Panc1 (cell line): ENCODE measurements at regions not wholly inside any gene's neighbourhood (a gene's known extent, or its start where the extent isn't known, plus 50 kb on each side); places are given as distances from the start of the nearest gene placed in this dataset.

Experiments used
- ATAC-seq: fragments of 200-7000 bp; cut with Tn5 transposase; 2 replicates; pipeline ENCODE4 v1.9.1; 2020; ENCODE audit warnings: mild to moderate bottlenecking, moderate library complexity
- BruUV-seq: library from RNA; stranded (reverse); fragments of 400-500 nt; replicated peaks from 2 replicates; lab custom pipeline; 2021; lab: Mats Ljungman, UMichigan
- CTCF ChIA-PET: fragments of 300-600 bp; sonication (Branson Sonifier 250); formaldehyde crosslinking; loops from one replicate; lab custom pipeline; 2022; ENCODE audit warnings: antibody characterized with exemption; lab: Charles Lee
- POLR2A ChIA-PET: fragments of 300-600 bp; sonication (Branson Sonifier 250); formaldehyde crosslinking; loops from one replicate; lab custom pipeline; 2022; ENCODE audit warnings: antibody characterized with exemption; lab: Charles Lee
- DNase-seq: peaks from one replicate; pipeline ENCODE4 v3.0.0-alpha.2; 2010; ENCODE audit warnings: low read depth, low spot score
- H3K27ac ChIP-seq: 2 replicates; pipeline ENCODE4 v1.5.1; 2011; ENCODE audit warnings: mild to moderate bottlenecking, low read length, inconsistent platforms
- H3K27me3 ChIP-seq: fragments of 200-500 bp; sonication (Bioruptor generic); 2 replicates; pipeline ENCODE4 v1.6.0; 2014; ENCODE audit warnings: low read length, inconsistent platforms; ENCODE audit not compliant: control insufficient read depth, insufficient read depth
- H3K36me3 ChIP-seq: fragments of 200-500 bp; sonication (Bioruptor generic); 2 replicates; pipeline ENCODE4 v1.5.1; 2014; ENCODE audit warnings: inconsistent platforms, mild to moderate bottlenecking, low read length, moderate library complexity; ENCODE audit not compliant: control insufficient read depth, insufficient read depth
- H3K4me1 ChIP-seq: 2 replicates; pipeline ENCODE4 v1.5.1; 2011; ENCODE audit warnings: inconsistent platforms, mild to moderate bottlenecking, low read length, moderate library complexity; ENCODE audit not compliant: control insufficient read depth, insufficient read depth
- H3K4me3 ChIP-seq, 2 experiments: 2 replicates each; pipeline ENCODE4 v1.5.1; 2011 to 2012; ENCODE audit warnings: low read depth in 2 of 2, low read length in 2 of 2, mild to moderate bottlenecking in 2 of 2, inconsistent platforms in 1 of 2, moderate library complexity in 1 of 2
- H3K9me3 ChIP-seq: fragments of 200-500 bp; sonication (Bioruptor generic); 2 replicates; pipeline ENCODE4 v1.5.1; 2014; ENCODE audit warnings: low read depth, mild to moderate bottlenecking, inconsistent platforms, low read length, moderate library complexity; ENCODE audit not compliant: control insufficient read depth, insufficient read depth
- POLR2AphosphoS5 ChIP-seq: IDR thresholded peaks from 2 replicates; pipeline ENCODE4 v1.6.1; 2012; ENCODE audit warnings: mild to moderate bottlenecking, low read depth, low read length, moderate library complexity
- SIN3A ChIP-seq: IDR thresholded peaks from 2 replicates; pipeline ENCODE4 v1.6.1; 2012; ENCODE audit warnings: low read depth, mild to moderate bottlenecking, low read length, moderate library complexity, borderline replicate concordance; ENCODE audit not compliant: insufficient read depth
- TCF7L2 ChIP-seq: IDR thresholded peaks from 2 replicates; pipeline ENCODE4 v1.6.1; 2011; ENCODE audit warnings: mild to moderate bottlenecking, low read depth, low read length, inconsistent platforms
- in situ Hi-C: cut with HindIII; loops from 2 replicates; pipeline ENCODE4 v1.10.0; 2016; ENCODE audit warnings: low sequenced_read_pairs, low pct_unique_long_range_greater_than_20kb
- intact Hi-C: fragments of 100-400 bp; cut with micrococcal nuclease; formaldehyde crosslinking; loops from one replicate; pipeline ENCODE4 v1.10.0; 2022; ENCODE audit not compliant: unreplicated experiment
- TF ChIP-seq, protein P1 (sequence below): fragments of 450-650 bp; IDR thresholded peaks from 2 replicates; pipeline ENCODE4 v1.5.1; 2017; ENCODE audit warnings: mild to moderate bottlenecking
- TF ChIP-seq, protein P2 (sequence below), 2 experiments: IDR thresholded peaks; 2 replicates each; pipeline ENCODE4 v1.6.1; 2011 to 2012; ENCODE audit warnings: low read depth in 2 of 2, control low read depth in 1 of 2, low read length in 1 of 2, mild to moderate bottlenecking in 1 of 2, moderate library complexity in 1 of 2; ENCODE audit not compliant: insufficient read depth in 1 of 2

DNA sequence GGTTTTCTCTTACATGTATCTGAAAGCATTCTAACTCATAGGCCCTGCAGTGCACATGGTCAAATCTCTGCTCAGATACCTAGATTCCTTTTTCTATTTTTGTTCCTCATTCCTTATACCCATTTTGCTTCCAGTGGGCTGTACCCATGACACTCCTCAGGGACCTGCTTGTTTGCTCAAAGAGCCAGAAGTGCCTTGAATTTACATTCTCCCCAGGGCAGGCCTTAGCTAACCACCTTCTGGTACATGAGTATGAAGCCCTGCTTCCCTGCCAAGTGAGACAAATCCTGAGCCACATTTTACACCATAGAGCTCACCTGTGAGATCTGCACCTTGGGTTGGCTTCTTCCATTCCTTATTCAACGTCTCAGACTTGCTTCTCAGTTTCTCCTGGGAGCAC lies 326.6 kb upstream of the SASH1 start:
- Histone ChIP-seq H3K9me3 (no peaks in the 10 kb centered on the region), H3K27ac (no peak overlapping the region), H3K4me1 (no peaks in the 10 kb centered on the region), H3K4me3 (no peak overlapping the region), H3K36me3 (no peaks in the 10 kb centered on the region), H3K27me3 (no peaks in the 10 kb centered on the region)
- in situ Hi-C loops: no loop called here
- TF ChIP-seq POLR2AphosphoS5 (no peak), SIN3A (no peak), TCF7L2 (no peak)
- TF ChIP-seq, protein P1, sequence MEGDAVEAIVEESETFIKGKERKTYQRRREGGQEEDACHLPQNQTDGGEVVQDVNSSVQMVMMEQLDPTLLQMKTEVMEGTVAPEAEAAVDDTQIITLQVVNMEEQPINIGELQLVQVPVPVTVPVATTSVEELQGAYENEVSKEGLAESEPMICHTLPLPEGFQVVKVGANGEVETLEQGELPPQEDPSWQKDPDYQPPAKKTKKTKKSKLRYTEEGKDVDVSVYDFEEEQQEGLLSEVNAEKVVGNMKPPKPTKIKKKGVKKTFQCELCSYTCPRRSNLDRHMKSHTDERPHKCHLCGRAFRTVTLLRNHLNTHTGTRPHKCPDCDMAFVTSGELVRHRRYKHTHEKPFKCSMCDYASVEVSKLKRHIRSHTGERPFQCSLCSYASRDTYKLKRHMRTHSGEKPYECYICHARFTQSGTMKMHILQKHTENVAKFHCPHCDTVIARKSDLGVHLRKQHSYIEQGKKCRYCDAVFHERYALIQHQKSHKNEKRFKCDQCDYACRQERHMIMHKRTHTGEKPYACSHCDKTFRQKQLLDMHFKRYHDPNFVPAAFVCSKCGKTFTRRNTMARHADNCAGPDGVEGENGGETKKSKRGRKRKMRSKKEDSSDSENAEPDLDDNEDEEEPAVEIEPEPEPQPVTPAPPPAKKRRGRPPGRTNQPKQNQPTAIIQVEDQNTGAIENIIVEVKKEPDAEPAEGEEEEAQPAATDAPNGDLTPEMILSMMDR: no peak
- TF ChIP-seq, protein P2, sequence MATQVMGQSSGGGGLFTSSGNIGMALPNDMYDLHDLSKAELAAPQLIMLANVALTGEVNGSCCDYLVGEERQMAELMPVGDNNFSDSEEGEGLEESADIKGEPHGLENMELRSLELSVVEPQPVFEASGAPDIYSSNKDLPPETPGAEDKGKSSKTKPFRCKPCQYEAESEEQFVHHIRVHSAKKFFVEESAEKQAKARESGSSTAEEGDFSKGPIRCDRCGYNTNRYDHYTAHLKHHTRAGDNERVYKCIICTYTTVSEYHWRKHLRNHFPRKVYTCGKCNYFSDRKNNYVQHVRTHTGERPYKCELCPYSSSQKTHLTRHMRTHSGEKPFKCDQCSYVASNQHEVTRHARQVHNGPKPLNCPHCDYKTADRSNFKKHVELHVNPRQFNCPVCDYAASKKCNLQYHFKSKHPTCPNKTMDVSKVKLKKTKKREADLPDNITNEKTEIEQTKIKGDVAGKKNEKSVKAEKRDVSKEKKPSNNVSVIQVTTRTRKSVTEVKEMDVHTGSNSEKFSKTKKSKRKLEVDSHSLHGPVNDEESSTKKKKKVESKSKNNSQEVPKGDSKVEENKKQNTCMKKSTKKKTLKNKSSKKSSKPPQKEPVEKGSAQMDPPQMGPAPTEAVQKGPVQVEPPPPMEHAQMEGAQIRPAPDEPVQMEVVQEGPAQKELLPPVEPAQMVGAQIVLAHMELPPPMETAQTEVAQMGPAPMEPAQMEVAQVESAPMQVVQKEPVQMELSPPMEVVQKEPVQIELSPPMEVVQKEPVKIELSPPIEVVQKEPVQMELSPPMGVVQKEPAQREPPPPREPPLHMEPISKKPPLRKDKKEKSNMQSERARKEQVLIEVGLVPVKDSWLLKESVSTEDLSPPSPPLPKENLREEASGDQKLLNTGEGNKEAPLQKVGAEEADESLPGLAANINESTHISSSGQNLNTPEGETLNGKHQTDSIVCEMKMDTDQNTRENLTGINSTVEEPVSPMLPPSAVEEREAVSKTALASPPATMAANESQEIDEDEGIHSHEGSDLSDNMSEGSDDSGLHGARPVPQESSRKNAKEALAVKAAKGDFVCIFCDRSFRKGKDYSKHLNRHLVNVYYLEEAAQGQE (IDR thresholded peaks at IDR 0.05; ENCODE audit: insufficient read depth in 1 of 2, low read depth in 2 of 2, low read length in 1 of 2): no peak
- BruUV-seq: no TSS peak
- intact Hi-C loops: no loop called here
- ATAC-seq (no peak), DNase-seq (no peak)
- ChIA-PET CTCF (no interaction called here), POLR2A (no interaction called here)

DNA sequence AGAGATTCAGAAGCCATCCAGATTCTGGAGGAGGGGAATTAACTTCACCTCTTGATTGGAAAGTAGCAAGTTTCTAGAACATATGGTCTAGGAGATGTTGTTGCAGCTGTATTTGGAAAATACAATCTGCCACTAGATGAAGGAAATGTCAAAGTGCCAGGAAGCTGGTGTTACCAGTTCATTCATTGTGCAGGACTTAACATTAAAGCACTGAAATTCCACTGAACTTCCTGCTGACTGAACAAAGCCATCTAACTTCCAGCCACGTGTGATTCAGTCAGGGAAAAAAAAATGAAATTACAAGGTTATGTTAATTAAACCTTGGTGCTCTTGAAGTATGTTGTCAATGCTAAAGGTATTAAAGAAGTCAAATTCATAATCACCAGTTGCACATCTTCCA lies 321.5 kb upstream of the SASH1 start:
- in situ Hi-C loops (no loop called here), intact Hi-C loops (no loop called here)
- CTCF ChIA-PET: interaction anchor here (0.6 kb wide), 1 partner anchor 317 kb away, joined by 3 read pairs; no protein-coding TSS in a partner anchor
- no TSS peak for BruUV-seq
- no peak overlapping the region for H3K4me3 ChIP-seq
- POLR2A ChIA-PET: no interaction called here
- no peaks in the 10 kb centered on the region for H3K36me3 ChIP-seq
- no peaks in the 10 kb centered on the region for H3K4me1 ChIP-seq
- no peak overlapping the region for H3K27ac ChIP-seq
- ATAC-seq: no peak
- H3K9me3 ChIP-seq: no peaks in the 10 kb centered on the region
- TF ChIP-seq, protein P2 (IDR thresholded peaks at IDR 0.05; ENCODE audit: insufficient read depth in 1 of 2, low read depth in 2 of 2, low read length in 1 of 2): no peak
- TF ChIP-seq SIN3A: no peak
- TF ChIP-seq, protein P1: no peak
- TF ChIP-seq POLR2AphosphoS5: no peak
- TF ChIP-seq TCF7L2: no peak
- H3K27me3 ChIP-seq: no peaks in the 10 kb centered on the region
- no peak for DNase-seq
